HEK293T (cell line): ENCODE measurements at regions not wholly inside any gene's neighbourhood (a gene's known extent, or its start where the extent isn't known, plus 50 kb on each side); places are given as distances from the start of the nearest gene placed in this dataset.

Experiments
- CTCF ChIA-PET: fragments of 350-600 bp; formaldehyde crosslinking; extraction: SDS; loops from one replicate; lab custom pipeline; 2021; ENCODE audit warnings: antibody characterized with exemption, inconsistent platforms; lab: Yijun Ruan, JAX
- POLR2A ChIA-PET: fragments of 350-600 bp; formaldehyde crosslinking; extraction: SDS; loops from one replicate; lab custom pipeline; 2020; ENCODE audit warnings: antibody characterized with exemption, inconsistent platforms; lab: Yijun Ruan, JAX
- DNase-seq: peaks from one replicate; pipeline ENCODE4 v3.0.0; 2012; ENCODE audit warnings: mixed read lengths; ENCODE audit errors: extremely low spot score
- ARNT ChIP-seq: fragments of 450-650 bp; IDR thresholded peaks from 2 replicates; pipeline ENCODE4 v1.6.1; 2017; ENCODE audit warnings: mild to moderate bottlenecking
- BHLHE40 ChIP-seq: fragments of 450-650 bp; IDR thresholded peaks from 2 replicates; pipeline ENCODE4 v1.6.1; 2016; ENCODE audit warnings: mild to moderate bottlenecking, moderate library complexity, borderline replicate concordance
- CTBP1 ChIP-seq: fragments of 450-650 bp; IDR thresholded peaks from 2 replicates; pipeline ENCODE4 v1.6.1; 2016; ENCODE audit warnings: borderline replicate concordance
- ELF4 ChIP-seq: fragments of 450-650 bp; IDR thresholded peaks from 2 replicates; pipeline ENCODE4 v1.6.1; 2017; ENCODE audit warnings: antibody characterized with exemption
- FOXA1 ChIP-seq: fragments of 450-650 bp; IDR thresholded peaks from 2 replicates; pipeline ENCODE4 v1.6.1; 2016; ENCODE audit warnings: mild to moderate bottlenecking
- FOXK2 ChIP-seq: fragments of 450-650 bp; IDR thresholded peaks from 2 replicates; pipeline ENCODE4 v1.6.1; 2016; ENCODE audit warnings: mild to moderate bottlenecking
- FOXM1 ChIP-seq: fragments of 450-650 bp; IDR thresholded peaks from 2 replicates; pipeline ENCODE4 v1.6.1; 2017; ENCODE audit warnings: mild to moderate bottlenecking, borderline replicate concordance
- HDGF ChIP-seq: fragments of 450-650 bp; IDR thresholded peaks from 2 replicates; pipeline ENCODE4 v1.6.1; 2017; ENCODE audit warnings: antibody characterized with exemption, borderline replicate concordance
- L3MBTL2 ChIP-seq: fragments of 450-650 bp; conservative IDR thresholded peaks from 2 replicates; pipeline ENCODE4 v1.6.1; 2016; ENCODE audit warnings: mild to moderate bottlenecking
- LEF1 ChIP-seq: fragments of 450-650 bp; IDR thresholded peaks from 2 replicates; pipeline ENCODE4 v1.6.1; 2017; ENCODE audit warnings: mild to moderate bottlenecking, borderline replicate concordance
- NFRKB ChIP-seq: fragments of 450-650 bp; IDR thresholded peaks from 2 replicates; pipeline ENCODE4 v1.6.1; 2016; ENCODE audit warnings: mild to moderate bottlenecking, moderate library complexity
- PKNOX1 ChIP-seq: fragments of 450-650 bp; IDR thresholded peaks from 2 replicates; pipeline ENCODE4 v1.6.1; 2016
- SP1 ChIP-seq: fragments of 450-650 bp; IDR thresholded peaks from 2 replicates; pipeline ENCODE4 v1.6.1; 2017
- SUZ12 ChIP-seq: fragments of 450-650 bp; IDR thresholded peaks from 2 replicates; pipeline ENCODE4 v1.6.1; 2016; ENCODE audit warnings: mild to moderate bottlenecking
- TARDBP ChIP-seq: fragments of 450-650 bp; IDR thresholded peaks from 2 replicates; pipeline ENCODE4 v1.6.1; 2016
- ZNF384 ChIP-seq: fragments of 450-650 bp; IDR thresholded peaks from 2 replicates; pipeline ENCODE4 v1.6.1; 2016

- no peak for DNase-seq
- POLR2A ChIA-PET = no interaction called here
- CTCF ChIA-PET = no interaction called here
- TF ChIP-seq FOXA1 (no peak), HDGF (no peak), BHLHE40 (no peak), L3MBTL2 (no peak), NFRKB (no peak), TARDBP (no peak), ZNF384 (no peak), ARNT (no peak), ELF4 (no peak), SUZ12 (no peak), FOXM1 (no peak), FOXK2 (no peak), CTBP1 (no peak), SP1 (no peak)
Measured at GRCh38 chr14:71529848-71530247, 402.4 kb upstream of the RGS6 start.

GRCh38 chr14:71532344-71532743 is 399.9 kb upstream of the RGS6 start:
- TF ChIP-seq FOXM1 = no peak
- TF ChIP-seq BHLHE40 = no peak
- no peak for TF ChIP-seq FOXA1
- no peak for TF ChIP-seq ARNT
- no peak for TF ChIP-seq L3MBTL2
- TF ChIP-seq PKNOX1 = no peak
- no peak for TF ChIP-seq SUZ12
- no peak for TF ChIP-seq TARDBP
- no peak for TF ChIP-seq HDGF
- TF ChIP-seq CTBP1 = no peak
- TF ChIP-seq ZNF384 = no peak
- no peak for TF ChIP-seq ELF4
- TF ChIP-seq FOXK2 = no peak
- no peak for TF ChIP-seq LEF1
- TF ChIP-seq NFRKB = no peak
- no peak for TF ChIP-seq SP1
- no peak for DNase-seq
- POLR2A ChIA-PET = no interaction called here
- CTCF ChIA-PET = no interaction called here

GRCh38 chr14:71532790-71533189 is 399.4 kb upstream of the RGS6 start:
- ChIA-PET CTCF (no interaction called here), POLR2A (no interaction called here)
- DNase-seq = no peak
- no peak for TF ChIP-seq SP1
- no peak for TF ChIP-seq PKNOX1
- no peak for TF ChIP-seq CTBP1
- TF ChIP-seq FOXM1 = no peak
- no peak for TF ChIP-seq FOXK2
- TF ChIP-seq L3MBTL2 = no peak
- TF ChIP-seq LEF1 = no peak
- TF ChIP-seq ZNF384 = no peak
- no peak for TF ChIP-seq SUZ12
- TF ChIP-seq TARDBP = no peak
- TF ChIP-seq BHLHE40 = no peak

- CTCF ChIA-PET = no interaction called here
- POLR2A ChIA-PET = no interaction called here
- no peak for TF ChIP-seq ZNF384
- TF ChIP-seq PKNOX1 = no peak
- TF ChIP-seq BHLHE40 = no peak
- TF ChIP-seq HDGF = no peak
- TF ChIP-seq SP1 = no peak
- TF ChIP-seq TARDBP = no peak
- no peak for TF ChIP-seq NFRKB
- TF ChIP-seq CTBP1 = no peak
- TF ChIP-seq FOXM1 = no peak
- no peak for TF ChIP-seq FOXK2
- DNase-seq = no peak
Measured at GRCh38 chr14:71533390-71533789, 398.8 kb upstream of the RGS6 start.

- POLR2A ChIA-PET = no interaction called here
- no peak for TF ChIP-seq ZNF384
- no peak for TF ChIP-seq PKNOX1
- no peak for TF ChIP-seq FOXK2
- TF ChIP-seq FOXA1 = no peak
- no peak for TF ChIP-seq NFRKB
- TF ChIP-seq BHLHE40 = no peak
- no peak for TF ChIP-seq CTBP1
- no peak for TF ChIP-seq TARDBP
- no peak for TF ChIP-seq FOXM1
- no peak for DNase-seq
- CTCF ChIA-PET = no interaction called here
Measured at GRCh38 chr14:71533800-71534199, 398.4 kb upstream of the RGS6 start.

- TF ChIP-seq TARDBP = no peak
- no peak for TF ChIP-seq ELF4
- TF ChIP-seq PKNOX1 = no peak
- TF ChIP-seq L3MBTL2 = no peak
- no peak for DNase-seq
- CTCF ChIA-PET = no interaction called here
- POLR2A ChIA-PET = no interaction called here
Measured at GRCh38 chr14:71534506-71534905, 397.7 kb upstream of the RGS6 start.
